ENCODE measurements at regions not wholly inside any gene's neighbourhood (a gene's known extent, or its start where the extent isn't known, plus 50 kb on each side); places are given as distances from the start of the nearest gene placed in this dataset.

- no peak for TF ChIP-seq CTCF (IDR thresholded peaks at IDR 0.05; ENCODE audit: low read depth, low read length)
- H3K4me3 ChIP-seq (ENCODE audit: low read depth, low read length) = no peak overlapping the region
- DNase-seq (ENCODE audit: low read depth, low spot score) = no peak
- in situ Hi-C loops (cut with HindIII; ENCODE audit: low sequenced_read_pairs) = no loop called here
These were observed 750.2 kb downstream of the CCDC85A start for GRCh38 chr2:56933976-56934375.

- no peak for DNase-seq (ENCODE audit: low read depth, low spot score)
- H3K4me3 ChIP-seq (ENCODE audit: low read depth, low read length) = no peak overlapping the region
- no peak for TF ChIP-seq CTCF (IDR thresholded peaks at IDR 0.05; ENCODE audit: low read depth, low read length)
- in situ Hi-C loops (cut with HindIII; ENCODE audit: low sequenced_read_pairs) = no loop called here
These were observed 751.1 kb downstream of the CCDC85A start for GRCh38 chr2:56934866-56935265.

GRCh38 chr2:56940054-56940453 is 756.3 kb downstream of the CCDC85A start:
- H3K4me3 ChIP-seq (ENCODE audit: low read depth, low read length) = no peak overlapping the region
- in situ Hi-C loops (cut with HindIII; ENCODE audit: low sequenced_read_pairs) = no loop called here
- no peak for TF ChIP-seq CTCF (IDR thresholded peaks at IDR 0.05; ENCODE audit: low read depth, low read length)
- DNase-seq (ENCODE audit: low read depth, low spot score) = no peak

GRCh38 chr2:56952871-56953270 is 769.1 kb downstream of the CCDC85A start:
- DNase-seq (ENCODE audit: low read depth, low spot score) = no peak
- H3K4me3 ChIP-seq (ENCODE audit: low read depth, low read length) = no peak overlapping the region
- in situ Hi-C loops (cut with HindIII; ENCODE audit: low sequenced_read_pairs) = no loop called here
- no peak for TF ChIP-seq CTCF (IDR thresholded peaks at IDR 0.05; ENCODE audit: low read depth, low read length)

- in situ Hi-C loops (cut with HindIII; ENCODE audit: low sequenced_read_pairs) = no loop called here
- no peak overlapping the region for H3K4me3 ChIP-seq (ENCODE audit: low read depth, low read length)
- no peak for DNase-seq (ENCODE audit: low read depth, low spot score)
- no peak for TF ChIP-seq CTCF (IDR thresholded peaks at IDR 0.05; ENCODE audit: low read depth, low read length)
These were observed 776.8 kb downstream of the CCDC85A start for GRCh38 chr2:56960581-56960980.

GRCh38 chr2:56962673-56963072 is 778.9 kb downstream of the CCDC85A start:
- DNase-seq (ENCODE audit: low read depth, low spot score) = no peak
- in situ Hi-C loops (cut with HindIII; ENCODE audit: low sequenced_read_pairs) = no loop called here
- no peak overlapping the region for H3K4me3 ChIP-seq (ENCODE audit: low read depth, low read length)
- TF ChIP-seq CTCF (IDR thresholded peaks at IDR 0.05; ENCODE audit: low read depth, low read length) = no peak

- no peak for DNase-seq (ENCODE audit: low read depth, low spot score)
- no peak for TF ChIP-seq CTCF (IDR thresholded peaks at IDR 0.05; ENCODE audit: low read depth, low read length)
- in situ Hi-C loops (cut with HindIII; ENCODE audit: low sequenced_read_pairs) = no loop called here
- H3K4me3 ChIP-seq (ENCODE audit: low read depth, low read length) = no peak overlapping the region
These were observed 785.7 kb downstream of the CCDC85A start for GRCh38 chr2:56969513-56969912.

All from astrocyte of the spinal cord (primary cell).